K562 (cell line): ENCODE measurements at regions not wholly inside any gene's neighbourhood (a gene's known extent, or its start where the extent isn't known, plus 50 kb on each side); places are given as distances from the start of the nearest gene placed in this dataset.

ENCODE experiments used
- ATAC-seq: fragments of 200-7000 bp; cut with Tn5 transposase; 3 replicates; pipeline ENCODE4 v1.9.1; 2020; ENCODE audit warnings: moderate library complexity
- BruUV-seq: library from RNA; stranded (reverse); fragments of 400-500 nt; replicated peaks from 2 replicates; lab custom pipeline; 2021; lab: Mats Ljungman, UMichigan
- CTCF ChIA-PET: fragments of 300-600 bp; formaldehyde crosslinking; extraction: SDS; loops from one replicate; lab custom pipeline; 2021; ENCODE audit warnings: low intra/inter-chr PET ratio; lab: Yijun Ruan, JAX
- POLR2A ChIA-PET: fragments of 300-600, 350-650 bp; sonication (Branson Sonifier 250); formaldehyde crosslinking; extraction: SDS; loops from one replicate; lab custom pipeline; 2021; ENCODE audit warnings: antibody characterized with exemption, inconsistent platforms; lab: Yijun Ruan, JAX
- DNase-seq, 4 experiments: peaks; one replicate each; pipeline versions ENCODE4 v3.0.0 to v3.0.0-alpha.2; 2011 to 2018; ENCODE audit warnings: low spot score in 3 of 4, mixed read lengths in 3 of 4; ENCODE audit errors: extremely low read depth in 1 of 4
- FAIRE-seq: peaks from 2 replicates; lab custom pipeline; 2011; peaks lifted over from hg19 to GRCh38; lab: Jason Lieb, UNC
- H2AFZ ChIP-seq: 2 replicates; pipeline ENCODE4 v1.6.0; 2011; ENCODE audit warnings: low read depth, low read length, control low read depth, inconsistent platforms
- H3K27ac ChIP-seq: fragments of 200-600 bp; 3 replicates; pipeline ENCODE4 v1.8.0; 2011; ENCODE audit warnings: low read depth, mild to moderate bottlenecking, control low read depth, inconsistent platforms, low read length, moderate library complexity, mixed read lengths; ENCODE audit errors: extremely low read depth
- H3K27me3 ChIP-seq, 2 experiments: fragments of 300-600 bp in 1 of 2; 2 replicates in 1 of 2; 3 replicates in 1 of 2; pipeline versions ENCODE4 v1.6.0 to v1.8.0; 2011; ENCODE audit warnings: inconsistent platforms in 2 of 2, low read length in 2 of 2, mild to moderate bottlenecking in 1 of 2, mixed read lengths in 1 of 2, moderate library complexity in 1 of 2; ENCODE audit not compliant: control insufficient read depth in 2 of 2, insufficient read depth in 2 of 2
- H3K36me3 ChIP-seq: fragments of 300-600 bp; 3 replicates; pipeline ENCODE4 v1.8.0; 2011; ENCODE audit warnings: mild to moderate bottlenecking, low read length, inconsistent platforms; ENCODE audit not compliant: control insufficient read depth, insufficient read depth
- H3K4me1 ChIP-seq, 2 experiments: fragments of 200-600 bp in 1 of 2; replicated peaks in 1 of 2; 2 replicates in 1 of 2; 3 replicates in 1 of 2; pipeline versions ENCODE4 v1.5.1 to v1.8.0; 2011; ENCODE audit warnings: inconsistent platforms in 2 of 2, low read length in 2 of 2, mild to moderate bottlenecking in 1 of 2, mixed read lengths in 1 of 2, moderate library complexity in 1 of 2; ENCODE audit not compliant: control insufficient read depth in 2 of 2, insufficient read depth in 2 of 2
- H3K4me2 ChIP-seq: 2 replicates; pipeline ENCODE4 v1.6.1; 2011; ENCODE audit warnings: low read length, control low read depth, inconsistent platforms, mixed read lengths; ENCODE audit not compliant: insufficient read depth
- H3K4me3 ChIP-seq: fragments of 200-600 bp; sonication (generic), shearing (Covaris generic); 2 replicates; pipeline ENCODE4 v1.5.1; 2016; ENCODE audit warnings: control low read depth, inconsistent platforms
- H3K79me2 ChIP-seq: fragments of 200-600 bp; 3 replicates; pipeline ENCODE4 v1.8.0; 2011; ENCODE audit warnings: low read length, inconsistent platforms; ENCODE audit not compliant: control insufficient read depth, insufficient read depth
- H3K9ac ChIP-seq, 2 experiments: 2 replicates each; pipeline versions ENCODE4 v1.6.0 to v1.6.1; 2011; ENCODE audit warnings: low read depth in 2 of 2, low read length in 2 of 2, control low read depth in 1 of 2, inconsistent platforms in 1 of 2, mild to moderate bottlenecking in 1 of 2, mixed read lengths in 1 of 2; ENCODE audit not compliant: insufficient read depth in 1 of 2
- H3K9me1 ChIP-seq: one replicate; pipeline ENCODE4 v1.6.0; 2011; ENCODE audit warnings: inconsistent platforms, mild to moderate bottlenecking, low read length, moderate library complexity; ENCODE audit not compliant: control insufficient read depth, insufficient read depth
- H3K9me3 ChIP-seq: replicated peaks from 2 replicates; pipeline ENCODE4 v1.5.1; 2011; ENCODE audit warnings: low read depth, low read length, inconsistent platforms; ENCODE audit not compliant: control insufficient read depth, insufficient read depth
- H4K20me1 ChIP-seq: replicated peaks from 2 replicates; pipeline ENCODE4 v1.6.1; 2011; ENCODE audit warnings: low read length, inconsistent platforms, mixed read lengths; ENCODE audit not compliant: control insufficient read depth, insufficient read depth
- ADNP ChIP-seq: fragments of 200-800 bp; sonication (Bioruptor generic); IDR thresholded peaks from 2 replicates; pipeline ENCODE4 v1.6.1; 2016; ENCODE audit warnings: missing genetic modification characterization, missing compliant biosample characterization
- BCLAF1 ChIP-seq, 2 experiments: fragments of 450-650 bp in 1 of 2; IDR thresholded peaks; 2 replicates each; pipeline ENCODE4 v1.6.1; 2011 to 2017; ENCODE audit warnings: low read depth in 2 of 2, antibody characterized with exemption in 1 of 2, borderline replicate concordance in 1 of 2, low read length in 1 of 2, mild to moderate bottlenecking in 1 of 2, mixed read lengths in 1 of 2; ENCODE audit not compliant: control insufficient read depth in 1 of 2
- CBX3 ChIP-seq, 2 experiments: IDR thresholded peaks; 1 replicate in 1 of 2; 2 replicates in 1 of 2; pipeline ENCODE4 v1.6.1; 2012; ENCODE audit warnings: inconsistent platforms in 2 of 2, low read length in 2 of 2, borderline replicate concordance in 1 of 2, control low read depth in 1 of 2
- GATA2 ChIP-seq: sonication (generic); formaldehyde crosslinking; IDR thresholded peaks from 2 replicates; pipeline ENCODE4 v1.4.0; 2020; ENCODE audit warnings: mild to moderate bottlenecking, missing genetic modification reagents
- HMG20A ChIP-seq: fragments of 450-650 bp; formaldehyde crosslinking; conservative IDR thresholded peaks from 2 replicates; pipeline ENCODE4 v1.4.0; 2020; ENCODE audit warnings: mild to moderate bottlenecking, mixed read lengths
- KDM1A ChIP-seq, 2 experiments: fragments of 450-650 bp; IDR thresholded peaks; 2 replicates each; pipeline ENCODE4 v1.6.1; 2016; ENCODE audit warnings: mild to moderate bottlenecking in 2 of 2
- MBD2 ChIP-seq: sonication (generic); IDR thresholded peaks from 2 replicates; pipeline ENCODE4 v1.6.1; 2016; ENCODE audit warnings: low read depth, borderline replicate concordance
- MCM2 ChIP-seq: fragments of 450-650 bp; IDR thresholded peaks from 2 replicates; pipeline ENCODE4 v1.6.1; 2017; ENCODE audit warnings: low read depth, mild to moderate bottlenecking
- MYBL2 ChIP-seq, 2 experiments: fragments of 450-650 bp in 1 of 2; sonication (generic) in 1 of 2; formaldehyde crosslinking in 1 of 2; IDR thresholded peaks; 2 replicates each; pipeline versions ENCODE4 v1.6.1 to v1.8.1; 2017 to 2022; ENCODE audit warnings: borderline replicate concordance in 1 of 2, inconsistent platforms in 1 of 2, low read depth in 1 of 2, mild to moderate bottlenecking in 1 of 2, missing genetic modification reagents in 1 of 2, moderate library complexity in 1 of 2
- MYNN ChIP-seq, 2 experiments: sonication (generic); formaldehyde crosslinking in 1 of 2; IDR thresholded peaks; 2 replicates each; pipeline versions ENCODE4 v1.5.0 to v1.6.1; 2016 to 2020; ENCODE audit warnings: antibody characterized with exemption in 1 of 2, missing genetic modification reagents in 1 of 2
- NONO ChIP-seq, 2 experiments: fragments of 200-400 bp in 1 of 2; fragments of 450-650 bp in 1 of 2; formaldehyde crosslinking in 1 of 2; IDR thresholded peaks; 2 replicates each; pipeline ENCODE4 v1.6.1; 2017; ENCODE audit warnings: low read depth in 2 of 2, mild to moderate bottlenecking in 2 of 2, moderate library complexity in 2 of 2, low read length in 1 of 2
- TAF1 ChIP-seq: IDR thresholded peaks from 2 replicates; pipeline ENCODE4 v1.6.1; 2011; ENCODE audit warnings: mild to moderate bottlenecking, low read length, moderate library complexity; ENCODE audit not compliant: insufficient read depth, control insufficient read depth, severe bottlenecking; ENCODE audit errors: extremely low read depth
- ZBTB7A ChIP-seq: IDR thresholded peaks from 2 replicates; pipeline ENCODE4 v1.6.1; 2011; ENCODE audit warnings: low read depth, mild to moderate bottlenecking, low read length, moderate library complexity, borderline replicate concordance; ENCODE audit not compliant: control insufficient read depth
- ZNF280A ChIP-seq: fragments of 450-650 bp; IDR thresholded peaks from 2 replicates; pipeline ENCODE4 v1.6.1; 2018; ENCODE audit warnings: mild to moderate bottlenecking, low read depth; ENCODE audit not compliant: partially characterized antibody
- ZNF699 ChIP-seq: fragments of 250-450 bp; sonication (Bioruptor Pico); IDR thresholded peaks from 2 replicates; pipeline ENCODE4 v1.8.0; 2021; ENCODE audit warnings: mild to moderate bottlenecking, moderate library complexity; ENCODE audit not compliant: insufficient replicate concordance
- WGBS: fragments of 100-300 bp; shearing (Covaris generic); methylation state at CpG from one replicate; pipeline ENCODE4 v1.1.6; 2016; ENCODE audit warnings: low coverage, mixed read lengths; ENCODE audit not compliant: insufficient coverage; ENCODE audit errors: missing lambda C conversion rate; 5-methylcytosine and 5-hydroxymethylcytosine counted together
- in situ Hi-C: fragments of 300-500 bp; cut with MboI; formaldehyde crosslinking; loops from 4 replicates; pipeline ENCODE4 v1.15.0; 2018; ENCODE audit warnings: inconsistent platforms, mixed read lengths
- intact Hi-C: fragments of 100-400 bp; cut with micrococcal nuclease; formaldehyde crosslinking; loops from 2 replicates; pipeline ENCODE4 v1.14.2; 2022
- TF ChIP-seq, protein P1 (sequence below): fragments of 450-650 bp; formaldehyde crosslinking; IDR thresholded peaks from 2 replicates; pipeline ENCODE4 v1.4.0; 2022; ENCODE audit warnings: missing genetic modification characterization

GRCh38 chr9:71331603-71332002, 210.2 kb upstream of the TRPM3 start:
- POLR2A ChIA-PET, result no interaction called here
- H2AFZ ChIP-seq, result no peak overlapping the region
- no peaks in the 10 kb centered on the region for H3K9me1 ChIP-seq
- no peak for DNase-seq
- H3K79me2 ChIP-seq, result no peaks in the 10 kb centered on the region
- no peak for TF ChIP-seq ZBTB7A
- TF ChIP-seq KDM1A (IDR thresholded peaks at IDR 0.05), result no peak
- TF ChIP-seq MBD2, result no peak
- TF ChIP-seq ADNP (tag), result no peak
- no peak for TF ChIP-seq MYNN (IDR thresholded peaks at IDR 0.05)
- no peak for TF ChIP-seq MYNN (CRISPR knock-in tag; IDR thresholded peaks at IDR 0.05)
- TF ChIP-seq MCM2, result no peak
- TF ChIP-seq ZNF699, result no peak
- TF ChIP-seq MYBL2 (IDR thresholded peaks at IDR 0.05; ENCODE audit: low read depth), result no peak
- no peak for TF ChIP-seq MYBL2 (CRISPR knock-in tag; IDR thresholded peaks at IDR 0.05; ENCODE audit: borderline replicate concordance)
- TF ChIP-seq NONO (IDR thresholded peaks at IDR 0.05; ENCODE audit: low read depth in 2 of 2, low read length in 1 of 2), result no peak
- no peak for TF ChIP-seq CBX3 (IDR thresholded peaks at IDR 0.05; ENCODE audit: borderline replicate concordance in 1 of 2, low read length in 2 of 2)
- TF ChIP-seq GATA2 (CRISPR knock-in tag), result no peak
- no peak for TF ChIP-seq BCLAF1 (IDR thresholded peaks at IDR 0.05; ENCODE audit: borderline replicate concordance in 1 of 2, control insufficient read depth in 1 of 2, low read depth in 2 of 2, low read length in 1 of 2)
- TF ChIP-seq HMG20A, result no peak
- TF ChIP-seq, protein P1, sequence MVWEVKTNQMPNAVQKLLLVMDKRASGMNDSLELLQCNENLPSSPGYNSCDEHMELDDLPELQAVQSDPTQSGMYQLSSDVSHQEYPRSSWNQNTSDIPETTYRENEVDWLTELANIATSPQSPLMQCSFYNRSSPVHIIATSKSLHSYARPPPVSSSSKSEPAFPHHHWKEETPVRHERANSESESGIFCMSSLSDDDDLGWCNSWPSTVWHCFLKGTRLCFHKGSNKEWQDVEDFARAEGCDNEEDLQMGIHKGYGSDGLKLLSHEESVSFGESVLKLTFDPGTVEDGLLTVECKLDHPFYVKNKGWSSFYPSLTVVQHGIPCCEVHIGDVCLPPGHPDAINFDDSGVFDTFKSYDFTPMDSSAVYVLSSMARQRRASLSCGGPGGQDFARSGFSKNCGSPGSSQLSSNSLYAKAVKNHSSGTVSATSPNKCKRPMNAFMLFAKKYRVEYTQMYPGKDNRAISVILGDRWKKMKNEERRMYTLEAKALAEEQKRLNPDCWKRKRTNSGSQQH, result no peak
- no peak for TF ChIP-seq TAF1
- TF ChIP-seq ZNF280A, result no peak
- H3K9ac ChIP-seq, result no peak overlapping the region
- no peak for ATAC-seq
- H3K4me2 ChIP-seq, result no peak overlapping the region
- in situ Hi-C loops (no loop called here), intact Hi-C loops (no loop called here)
- no peaks in the 10 kb centered on the region for H3K4me1 ChIP-seq
- H4K20me1 ChIP-seq, result no peaks in the 10 kb centered on the region
- CTCF ChIA-PET, result no interaction called here
- H3K9me3 ChIP-seq, result no peaks in the 10 kb centered on the region
- H3K36me3 ChIP-seq, result no peaks in the 10 kb centered on the region
- no CpG with 5 or more reads among the region's 2 CpGs for WGBS
- no peak for FAIRE-seq
- no TSS peak for BruUV-seq
- H3K27me3 ChIP-seq, result no peaks in the 10 kb centered on the region
- no peak overlapping the region for H3K4me3 ChIP-seq
- no peak overlapping the region for H3K27ac ChIP-seq
